Mesendoderm (in vitro differentiated cells): ENCODE measurements at regions not wholly inside any gene's neighbourhood (a gene's known extent, or its start where the extent isn't known, plus 50 kb on each side); places are given as distances from the start of the nearest gene placed in this dataset.

Source experiments
- DNase-seq: peaks from one replicate; pipeline ENCODE4 v3.0.0; 2013
- H2AK5ac ChIP-seq: 2 replicates; pipeline ENCODE4 v1.6.1; 2013; ENCODE audit warnings: low read length, inconsistent platforms
- H2BK120ac ChIP-seq: 2 replicates; pipeline ENCODE4 v1.6.1; 2013; ENCODE audit warnings: low read depth, mild to moderate bottlenecking, low read length, moderate library complexity, mixed read lengths
- H2BK15ac ChIP-seq: replicated peaks from 2 replicates; pipeline ENCODE4 v1.6.1; 2013; ENCODE audit warnings: low read depth, mild to moderate bottlenecking, moderate library complexity
- H2BK5ac ChIP-seq: 2 replicates; pipeline ENCODE4 v1.6.1; 2013; ENCODE audit warnings: low read length, inconsistent platforms
- H3K18ac ChIP-seq: 2 replicates; pipeline ENCODE4 v1.6.1; 2013; ENCODE audit warnings: mild to moderate bottlenecking, low read length, mixed read lengths
- H3K23ac ChIP-seq: one replicate; pipeline ENCODE4 v1.6.1; 2013; ENCODE audit warnings: low read length
- H3K27ac ChIP-seq: 2 replicates; pipeline ENCODE4 v1.5.1; 2013; ENCODE audit warnings: low read depth, mild to moderate bottlenecking, inconsistent platforms, low read length, moderate library complexity
- H3K27me3 ChIP-seq: 2 replicates; pipeline ENCODE4 v1.6.1; 2013; ENCODE audit warnings: low read length, control low read depth, mild to moderate bottlenecking, inconsistent platforms; ENCODE audit not compliant: insufficient read depth, poor library complexity
- H3K36me3 ChIP-seq: 2 replicates; pipeline ENCODE4 v1.6.1; 2013; ENCODE audit warnings: low read length, inconsistent platforms; ENCODE audit not compliant: control insufficient read depth, insufficient read depth
- H3K4ac ChIP-seq: one replicate; pipeline ENCODE4 v1.6.1; 2013; ENCODE audit warnings: low read depth, mild to moderate bottlenecking, low read length, moderate library complexity
- H3K4me1 ChIP-seq: 2 replicates; pipeline ENCODE4 v1.6.1; 2013; ENCODE audit warnings: low read depth, low read length, inconsistent platforms; ENCODE audit not compliant: control insufficient read depth
- H3K4me2 ChIP-seq: 2 replicates; pipeline ENCODE4 v1.6.1; 2013; ENCODE audit warnings: low read length
- H3K4me3 ChIP-seq: 2 replicates; pipeline ENCODE4 v1.5.1; 2013; ENCODE audit warnings: mild to moderate bottlenecking, low read length
- H3K56ac ChIP-seq: one replicate; pipeline ENCODE4 v1.6.1; 2013; ENCODE audit warnings: low read length
- H3K79me1 ChIP-seq: 2 replicates; pipeline ENCODE4 v1.6.1; 2013; ENCODE audit warnings: low read length, inconsistent platforms
- H3K79me2 ChIP-seq: 2 replicates; pipeline ENCODE4 v1.6.1; 2013; ENCODE audit warnings: mild to moderate bottlenecking, low read length; ENCODE audit not compliant: control insufficient read depth, insufficient read depth
- H3K9ac ChIP-seq: 2 replicates; pipeline ENCODE4 v1.6.1; 2013; ENCODE audit warnings: low read length, inconsistent platforms
- H4K5ac ChIP-seq: one replicate; pipeline ENCODE4 v1.6.1; 2013; ENCODE audit warnings: low read length
- H4K8ac ChIP-seq: one replicate; pipeline ENCODE4 v1.6.1; 2013; ENCODE audit warnings: low read depth, mild to moderate bottlenecking, control low read depth, low read length, moderate library complexity
- WGBS: extraction: QIAGEN DNeasy Blood & Tissue Kit; methylation state at CpG from one replicate; pipeline ENCODE4 v1.1.7; 2013; ENCODE audit warnings: low lambda C conversion rate, missing lambda C conversion rate; ENCODE audit not compliant: insufficient coverage; ENCODE audit errors: extremely low coverage; 5-methylcytosine and 5-hydroxymethylcytosine counted together

GRCh38 chr2:138207074-138207930 lies 243.0 kb downstream of the HNMT start:
- no peak overlapping the region for H3K4me2 ChIP-seq
- H2BK120ac ChIP-seq, result no peak overlapping the region
- no CpG with 5 or more reads among the region's 3 CpGs for WGBS
- H3K79me1 ChIP-seq, result no peaks in the 10 kb centered on the region
- no peak overlapping the region for H3K4ac ChIP-seq
- H3K4me1 ChIP-seq, result no peaks in the 10 kb centered on the region
- H4K5ac ChIP-seq, result no peak overlapping the region
- H3K27me3 ChIP-seq, result no peaks in the 10 kb centered on the region
- no peaks in the 10 kb centered on the region for H3K36me3 ChIP-seq
- no peak overlapping the region for H4K8ac ChIP-seq
- no peak overlapping the region for H3K56ac ChIP-seq
- H3K79me2 ChIP-seq, result no peaks in the 10 kb centered on the region
- H3K23ac ChIP-seq, result no peak overlapping the region
- no peak overlapping the region for H3K18ac ChIP-seq
- no peak for DNase-seq
- no peak overlapping the region for H3K9ac ChIP-seq
- H3K27ac ChIP-seq, result no peak overlapping the region
- H2BK5ac ChIP-seq, result no peak overlapping the region
- H2BK15ac ChIP-seq, result no peak overlapping the region
- no peak overlapping the region for H2AK5ac ChIP-seq
- H3K4me3 ChIP-seq, result no peak overlapping the region

GRCh38 chr2:138209009-138209408 lies 244.7 kb downstream of the HNMT start:
- Histone ChIP-seq H3K4me1 (no peaks in the 10 kb centered on the region), H4K8ac (no peak overlapping the region), H3K27me3 (no peaks in the 10 kb centered on the region), H3K4me3 (no peak overlapping the region), H2AK5ac (no peak overlapping the region), H3K18ac (no peak overlapping the region), H3K79me2 (no peaks in the 10 kb centered on the region), H3K36me3 (no peaks in the 10 kb centered on the region), H4K5ac (no peak overlapping the region), H3K27ac (no peak overlapping the region), H3K79me1 (no peaks in the 10 kb centered on the region), H3K4ac (no peak overlapping the region), H3K23ac (no peak overlapping the region), H3K9ac (no peak overlapping the region), H2BK15ac (no peak overlapping the region), H2BK5ac (no peak overlapping the region), H3K4me2 (no peak overlapping the region), H2BK120ac (no peak overlapping the region), H3K56ac (no peak overlapping the region)
- WGBS, result no CpG with 5 or more reads among the region's 3 CpGs
- no peak for DNase-seq

- no peaks in the 10 kb centered on the region for H3K4me1 ChIP-seq
- no peaks in the 10 kb centered on the region for H3K79me2 ChIP-seq
- no peak overlapping the region for H3K9ac ChIP-seq
- H3K4me2 ChIP-seq, result no peak overlapping the region
- H2BK120ac ChIP-seq, result no peak overlapping the region
- no CpG with 5 or more reads among the region's 2 CpGs for WGBS
- no peak overlapping the region for H4K5ac ChIP-seq
- H3K4ac ChIP-seq, result no peak overlapping the region
- H4K8ac ChIP-seq, result no peak overlapping the region
- no peak overlapping the region for H3K56ac ChIP-seq
- no peaks in the 10 kb centered on the region for H3K27me3 ChIP-seq
- no peak overlapping the region for H3K23ac ChIP-seq
- no peak overlapping the region for H2BK5ac ChIP-seq
- no peak overlapping the region for H3K4me3 ChIP-seq
- no peak overlapping the region for H3K27ac ChIP-seq
- H3K79me1 ChIP-seq, result no peaks in the 10 kb centered on the region
- no peak for DNase-seq
- H2AK5ac ChIP-seq, result no peak overlapping the region
- H3K36me3 ChIP-seq, result no peaks in the 10 kb centered on the region
- H2BK15ac ChIP-seq, result no peak overlapping the region
- no peak overlapping the region for H3K18ac ChIP-seq
Measured at GRCh38 chr2:138210487-138210886, 246.2 kb downstream of the HNMT start.

- Histone ChIP-seq H2BK15ac (no peak overlapping the region), H3K4me2 (no peak overlapping the region), H3K36me3 (no peaks in the 10 kb centered on the region), H3K56ac (no peak overlapping the region), H3K79me1 (no peaks in the 10 kb centered on the region), H3K4me3 (no peak overlapping the region), H3K9ac (no peak overlapping the region), H3K79me2 (no peaks in the 10 kb centered on the region), H3K4ac (no peak overlapping the region), H2AK5ac (no peak overlapping the region), H3K4me1 (no peaks in the 10 kb centered on the region), H3K27ac (no peak overlapping the region), H4K5ac (no peak overlapping the region), H3K18ac (no peak overlapping the region), H4K8ac (no peak overlapping the region), H3K23ac (no peak overlapping the region), H2BK120ac (no peak overlapping the region), H3K27me3 (no peaks in the 10 kb centered on the region), H2BK5ac (no peak overlapping the region)
- no peak for DNase-seq
- no CpG with 5 or more reads among the region's 2 CpGs for WGBS
Measured at GRCh38 chr2:138212434-138212833, 248.2 kb downstream of the HNMT start.

- no CpG with 5 or more reads among the region's 2 CpGs for WGBS
Measured at GRCh38 chr2:138213084-138213483, 248.8 kb downstream of the HNMT start.

GRCh38 chr2:138213624-138214023 lies 249.4 kb downstream of the HNMT start:
- Histone ChIP-seq H3K4ac (no peak overlapping the region), H2BK120ac (no peak overlapping the region), H3K4me3 (no peak overlapping the region), H2AK5ac (no peak overlapping the region), H3K79me1 (no peaks in the 10 kb centered on the region), H2BK15ac (no peak overlapping the region), H4K5ac (no peak overlapping the region), H3K27me3 (no peaks in the 10 kb centered on the region), H3K79me2 (no peaks in the 10 kb centered on the region), H3K56ac (no peak overlapping the region), H3K4me2 (no peak overlapping the region), H3K9ac (no peak overlapping the region), H3K18ac (no peak overlapping the region), H2BK5ac (no peak overlapping the region), H3K4me1 (peaks cover 2% of the 10 kb centered on the region), H3K36me3 (no peaks in the 10 kb centered on the region), H4K8ac (no peak overlapping the region), H3K27ac (no peak overlapping the region), H3K23ac (no peak overlapping the region)
- DNase-seq, result peak; percentile 19

More at GRCh38 chr2:138213084-138213483, 248.8 kb downstream of the HNMT start:
- no peak overlapping the region for H2BK120ac ChIP-seq
- H3K4me3 ChIP-seq, result no peak overlapping the region
- no peak overlapping the region for H2BK15ac ChIP-seq
- H3K18ac ChIP-seq, result no peak overlapping the region
- H3K36me3 ChIP-seq, result no peaks in the 10 kb centered on the region
- H3K4ac ChIP-seq, result no peak overlapping the region
- no peak overlapping the region for H3K23ac ChIP-seq
- no peak overlapping the region for H3K9ac ChIP-seq
- H3K4me2 ChIP-seq, result no peak overlapping the region
- no peaks in the 10 kb centered on the region for H3K79me2 ChIP-seq
- no peaks in the 10 kb centered on the region for H3K79me1 ChIP-seq
- no peaks in the 10 kb centered on the region for H3K27me3 ChIP-seq
- no peak overlapping the region for H4K5ac ChIP-seq
- no peak overlapping the region for H2AK5ac ChIP-seq
- H4K8ac ChIP-seq, result no peak overlapping the region
- no peak overlapping the region for H3K56ac ChIP-seq
- DNase-seq, result no peak
- peaks cover 2% of the 10 kb centered on the region for H3K4me1 ChIP-seq
- no peak overlapping the region for H2BK5ac ChIP-seq
- H3K27ac ChIP-seq, result no peak overlapping the region
